ENCODE measurements at regions not wholly inside any gene's neighbourhood (a gene's known extent, or its start where the extent isn't known, plus 50 kb on each side); places are given as distances from the start of the nearest gene placed in this dataset.

DNA sequence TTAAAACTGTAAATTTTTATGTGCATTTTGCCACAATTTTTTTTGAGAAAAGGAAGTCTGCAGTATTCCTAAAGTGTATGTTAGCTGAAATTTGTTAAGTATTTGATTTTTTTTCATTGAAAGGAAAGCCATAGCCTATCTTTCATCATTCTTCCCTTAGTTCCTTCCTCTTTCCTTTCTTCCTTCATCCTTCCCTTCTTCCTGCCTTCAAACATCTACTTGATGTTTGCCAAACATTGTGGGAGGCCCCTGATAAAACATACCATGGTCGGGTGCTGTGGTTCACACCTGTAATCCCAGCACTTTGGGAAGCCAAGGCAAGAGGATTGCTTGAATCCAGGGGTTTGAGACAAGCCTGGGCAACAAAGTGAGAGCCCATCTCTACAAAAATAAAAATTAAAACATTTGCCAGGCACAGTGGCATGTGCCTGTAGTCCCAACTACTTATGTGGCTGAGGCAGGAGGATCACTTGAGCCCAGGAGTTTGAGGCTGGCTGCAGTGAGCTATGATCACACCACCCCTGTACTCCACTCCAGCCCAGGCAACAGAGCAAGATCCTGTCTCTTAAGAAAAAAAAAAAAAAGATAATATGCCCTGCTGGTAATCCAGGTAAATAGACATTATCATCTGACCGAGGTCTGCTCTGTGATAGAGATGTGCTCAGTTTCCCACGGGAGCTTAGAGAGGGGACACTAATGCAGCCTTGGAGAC is 62.9 kb upstream of the FOXN2 start:
- TF ChIP-seq POLR2AphosphoS5 (IDR thresholded peaks at IDR 0.05): no peak
- TF ChIP-seq, protein P1, sequence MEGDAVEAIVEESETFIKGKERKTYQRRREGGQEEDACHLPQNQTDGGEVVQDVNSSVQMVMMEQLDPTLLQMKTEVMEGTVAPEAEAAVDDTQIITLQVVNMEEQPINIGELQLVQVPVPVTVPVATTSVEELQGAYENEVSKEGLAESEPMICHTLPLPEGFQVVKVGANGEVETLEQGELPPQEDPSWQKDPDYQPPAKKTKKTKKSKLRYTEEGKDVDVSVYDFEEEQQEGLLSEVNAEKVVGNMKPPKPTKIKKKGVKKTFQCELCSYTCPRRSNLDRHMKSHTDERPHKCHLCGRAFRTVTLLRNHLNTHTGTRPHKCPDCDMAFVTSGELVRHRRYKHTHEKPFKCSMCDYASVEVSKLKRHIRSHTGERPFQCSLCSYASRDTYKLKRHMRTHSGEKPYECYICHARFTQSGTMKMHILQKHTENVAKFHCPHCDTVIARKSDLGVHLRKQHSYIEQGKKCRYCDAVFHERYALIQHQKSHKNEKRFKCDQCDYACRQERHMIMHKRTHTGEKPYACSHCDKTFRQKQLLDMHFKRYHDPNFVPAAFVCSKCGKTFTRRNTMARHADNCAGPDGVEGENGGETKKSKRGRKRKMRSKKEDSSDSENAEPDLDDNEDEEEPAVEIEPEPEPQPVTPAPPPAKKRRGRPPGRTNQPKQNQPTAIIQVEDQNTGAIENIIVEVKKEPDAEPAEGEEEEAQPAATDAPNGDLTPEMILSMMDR (IDR thresholded peaks at IDR 0.05): no peak
- TF ChIP-seq POLR2A (IDR thresholded peaks at IDR 0.05): no peak
- no peak for TF ChIP-seq EP300 (IDR thresholded peaks at IDR 0.05)
